K562 (cell line): ENCODE measurements at regions not wholly inside any gene's neighbourhood (a gene's known extent, or its start where the extent isn't known, plus 50 kb on each side); places are given as distances from the start of the nearest gene placed in this dataset.

Experiments used
- ATAC-seq: fragments of 200-7000 bp; cut with Tn5 transposase; 3 replicates; pipeline ENCODE4 v1.9.1; 2020; ENCODE audit warnings: moderate library complexity
- BruUV-seq: library from RNA; stranded (reverse); fragments of 400-500 nt; replicated peaks from 2 replicates; lab custom pipeline; 2021; lab: Mats Ljungman, UMichigan
- CTCF ChIA-PET: fragments of 300-600 bp; formaldehyde crosslinking; extraction: SDS; loops from one replicate; lab custom pipeline; 2021; ENCODE audit warnings: low intra/inter-chr PET ratio; lab: Yijun Ruan, JAX
- POLR2A ChIA-PET: fragments of 300-600, 350-650 bp; sonication (Branson Sonifier 250); formaldehyde crosslinking; extraction: SDS; loops from one replicate; lab custom pipeline; 2021; ENCODE audit warnings: antibody characterized with exemption, inconsistent platforms; lab: Yijun Ruan, JAX
- DNase-seq, 4 experiments: peaks; one replicate each; pipeline versions ENCODE4 v3.0.0 to v3.0.0-alpha.2; 2011 to 2018; ENCODE audit warnings: low spot score in 3 of 4, mixed read lengths in 3 of 4; ENCODE audit errors: extremely low read depth in 1 of 4
- FAIRE-seq: peaks from 2 replicates; lab custom pipeline; 2011; peaks lifted over from hg19 to GRCh38; lab: Jason Lieb, UNC
- H2AFZ ChIP-seq: 2 replicates; pipeline ENCODE4 v1.6.0; 2011; ENCODE audit warnings: low read depth, low read length, control low read depth, inconsistent platforms
- H3K27ac ChIP-seq: fragments of 200-600 bp; 3 replicates; pipeline ENCODE4 v1.8.0; 2011; ENCODE audit warnings: low read depth, mild to moderate bottlenecking, control low read depth, inconsistent platforms, low read length, moderate library complexity, mixed read lengths; ENCODE audit errors: extremely low read depth
- H3K27me3 ChIP-seq, 2 experiments: fragments of 300-600 bp in 1 of 2; 2 replicates in 1 of 2; 3 replicates in 1 of 2; pipeline versions ENCODE4 v1.6.0 to v1.8.0; 2011; ENCODE audit warnings: inconsistent platforms in 2 of 2, low read length in 2 of 2, mild to moderate bottlenecking in 1 of 2, mixed read lengths in 1 of 2, moderate library complexity in 1 of 2; ENCODE audit not compliant: control insufficient read depth in 2 of 2, insufficient read depth in 2 of 2
- H3K36me3 ChIP-seq: fragments of 300-600 bp; 3 replicates; pipeline ENCODE4 v1.8.0; 2011; ENCODE audit warnings: mild to moderate bottlenecking, low read length, inconsistent platforms; ENCODE audit not compliant: control insufficient read depth, insufficient read depth
- H3K4me1 ChIP-seq, 2 experiments: fragments of 200-600 bp in 1 of 2; replicated peaks in 1 of 2; 2 replicates in 1 of 2; 3 replicates in 1 of 2; pipeline versions ENCODE4 v1.5.1 to v1.8.0; 2011; ENCODE audit warnings: inconsistent platforms in 2 of 2, low read length in 2 of 2, mild to moderate bottlenecking in 1 of 2, mixed read lengths in 1 of 2, moderate library complexity in 1 of 2; ENCODE audit not compliant: control insufficient read depth in 2 of 2, insufficient read depth in 2 of 2
- H3K4me2 ChIP-seq: 2 replicates; pipeline ENCODE4 v1.6.1; 2011; ENCODE audit warnings: low read length, control low read depth, inconsistent platforms, mixed read lengths; ENCODE audit not compliant: insufficient read depth
- H3K4me3 ChIP-seq: fragments of 200-600 bp; sonication (generic), shearing (Covaris generic); 2 replicates; pipeline ENCODE4 v1.5.1; 2016; ENCODE audit warnings: control low read depth, inconsistent platforms
- H3K79me2 ChIP-seq: fragments of 200-600 bp; 3 replicates; pipeline ENCODE4 v1.8.0; 2011; ENCODE audit warnings: low read length, inconsistent platforms; ENCODE audit not compliant: control insufficient read depth, insufficient read depth
- H3K9ac ChIP-seq, 2 experiments: 2 replicates each; pipeline versions ENCODE4 v1.6.0 to v1.6.1; 2011; ENCODE audit warnings: low read depth in 2 of 2, low read length in 2 of 2, control low read depth in 1 of 2, inconsistent platforms in 1 of 2, mild to moderate bottlenecking in 1 of 2, mixed read lengths in 1 of 2; ENCODE audit not compliant: insufficient read depth in 1 of 2
- H3K9me1 ChIP-seq: one replicate; pipeline ENCODE4 v1.6.0; 2011; ENCODE audit warnings: inconsistent platforms, mild to moderate bottlenecking, low read length, moderate library complexity; ENCODE audit not compliant: control insufficient read depth, insufficient read depth
- H3K9me3 ChIP-seq: replicated peaks from 2 replicates; pipeline ENCODE4 v1.5.1; 2011; ENCODE audit warnings: low read depth, low read length, inconsistent platforms; ENCODE audit not compliant: control insufficient read depth, insufficient read depth
- H4K20me1 ChIP-seq: replicated peaks from 2 replicates; pipeline ENCODE4 v1.6.1; 2011; ENCODE audit warnings: low read length, inconsistent platforms, mixed read lengths; ENCODE audit not compliant: control insufficient read depth, insufficient read depth
- HMG20B ChIP-seq: fragments of 250-450 bp; sonication (Bioruptor Pico); IDR thresholded peaks from 2 replicates; pipeline ENCODE4 v1.5.0; 2021; ENCODE audit warnings: mild to moderate bottlenecking
- NFXL1 ChIP-seq: fragments of 450-650 bp; formaldehyde crosslinking; IDR thresholded peaks from 2 replicates; pipeline ENCODE4 v1.4.0; 2021; ENCODE audit warnings: mild to moderate bottlenecking
- SMAD4 ChIP-seq: fragments of 250-450 bp; sonication (Bioruptor Pico); conservative IDR thresholded peaks from 2 replicates; pipeline ENCODE4 v1.8.0; 2021; ENCODE audit warnings: inconsistent platforms, mild to moderate bottlenecking, moderate library complexity
- ZNF24 ChIP-seq: fragments of 450-650 bp; IDR thresholded peaks from 2 replicates; pipeline ENCODE4 v1.6.1; 2016
- WGBS: fragments of 100-300 bp; shearing (Covaris generic); methylation state at CpG from one replicate; pipeline ENCODE4 v1.1.6; 2016; ENCODE audit warnings: low coverage, mixed read lengths; ENCODE audit not compliant: insufficient coverage; ENCODE audit errors: missing lambda C conversion rate; 5-methylcytosine and 5-hydroxymethylcytosine counted together
- in situ Hi-C: fragments of 300-500 bp; cut with MboI; formaldehyde crosslinking; loops from 4 replicates; pipeline ENCODE4 v1.15.0; 2018; ENCODE audit warnings: inconsistent platforms, mixed read lengths
- intact Hi-C: fragments of 100-400 bp; cut with micrococcal nuclease; formaldehyde crosslinking; loops from 2 replicates; pipeline ENCODE4 v1.14.2; 2022
- TF ChIP-seq, protein P1 (sequence below): fragments of 450-650 bp; formaldehyde crosslinking; IDR thresholded peaks from 2 replicates; pipeline ENCODE4 v1.4.0; 2020; ENCODE audit warnings: mild to moderate bottlenecking, moderate library complexity
- TF ChIP-seq, protein P2 (sequence below): sonication (generic); formaldehyde crosslinking; IDR thresholded peaks from 2 replicates; pipeline ENCODE4 v1.8.0; 2022; ENCODE audit warnings: missing genetic modification reagents, mild to moderate bottlenecking, borderline replicate concordance

DNA sequence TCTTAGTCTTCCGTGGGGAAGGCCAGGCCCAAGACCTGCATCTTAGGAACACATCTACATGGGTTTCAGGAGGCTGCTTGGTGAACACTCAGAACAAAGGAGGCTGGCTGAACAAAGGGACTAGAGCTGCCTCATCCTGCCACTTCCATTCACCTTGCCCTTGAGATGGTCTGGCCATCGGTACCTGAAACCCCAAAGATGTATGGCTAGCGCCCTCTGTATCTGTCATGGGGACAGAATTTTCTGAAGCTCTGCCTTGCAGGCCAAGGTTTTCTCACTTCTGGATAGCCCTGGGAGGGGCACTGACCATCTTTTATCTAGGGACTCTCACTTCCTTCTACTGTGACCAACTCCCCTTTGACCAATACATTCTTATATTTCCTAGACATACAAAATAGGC lies 55.4 kb upstream of the GRIK3 start:
- H3K79me2 ChIP-seq = no peaks in the 10 kb centered on the region
- DNase-seq (no peak), ATAC-seq (no peak), FAIRE-seq (no peak)
- intact Hi-C loops = loop anchor here (10.0 kb wide), 2 partner anchors 235 to 345 kb away; no protein-coding TSS in a partner anchor
- H3K9ac ChIP-seq = no peak overlapping the region
- H3K36me3 ChIP-seq = no peaks in the 10 kb centered on the region
- H4K20me1 ChIP-seq = no peaks in the 10 kb centered on the region; the same call in 1 of the 2 replicates
- ChIA-PET POLR2A (no interaction called here), CTCF (no interaction called here)
- no peak overlapping the region for H3K4me3 ChIP-seq
- in situ Hi-C loops = no loop called here
- H3K9me1 ChIP-seq = no peaks in the 10 kb centered on the region
- H3K9me3 ChIP-seq = no peaks in the 10 kb centered on the region
- no peak overlapping the region for H3K4me2 ChIP-seq
- H3K27me3 ChIP-seq = no peaks in the 10 kb centered on the region
- WGBS = 0% methylated on average over 3 of the region's 3 CpGs
- no TSS peak for BruUV-seq
- TF ChIP-seq SMAD4 (CRISPR knock-in tag) (no peak), ZNF24 (no peak), HMG20B (CRISPR knock-in tag) (no peak), NFXL1 (CRISPR knock-in tag) (no peak)
- TF ChIP-seq, protein P1, sequence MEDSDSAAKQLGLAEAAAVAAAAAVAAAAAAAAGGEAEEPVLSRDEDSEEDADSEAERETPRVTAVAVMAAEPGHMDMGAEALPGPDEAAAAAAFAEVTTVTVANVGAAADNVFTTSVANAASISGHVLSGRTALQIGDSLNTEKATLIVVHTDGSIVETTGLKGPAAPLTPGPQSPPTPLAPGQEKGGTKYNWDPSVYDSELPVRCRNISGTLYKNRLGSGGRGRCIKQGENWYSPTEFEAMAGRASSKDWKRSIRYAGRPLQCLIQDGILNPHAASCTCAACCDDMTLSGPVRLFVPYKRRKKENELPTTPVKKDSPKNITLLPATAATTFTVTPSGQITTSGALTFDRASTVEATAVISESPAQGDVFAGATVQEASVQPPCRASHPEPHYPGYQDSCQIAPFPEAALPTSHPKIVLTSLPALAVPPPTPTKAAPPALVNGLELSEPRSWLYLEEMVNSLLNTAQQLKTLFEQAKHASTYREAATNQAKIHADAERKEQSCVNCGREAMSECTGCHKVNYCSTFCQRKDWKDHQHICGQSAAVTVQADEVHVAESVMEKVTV = no peak
- TF ChIP-seq, protein P2, sequence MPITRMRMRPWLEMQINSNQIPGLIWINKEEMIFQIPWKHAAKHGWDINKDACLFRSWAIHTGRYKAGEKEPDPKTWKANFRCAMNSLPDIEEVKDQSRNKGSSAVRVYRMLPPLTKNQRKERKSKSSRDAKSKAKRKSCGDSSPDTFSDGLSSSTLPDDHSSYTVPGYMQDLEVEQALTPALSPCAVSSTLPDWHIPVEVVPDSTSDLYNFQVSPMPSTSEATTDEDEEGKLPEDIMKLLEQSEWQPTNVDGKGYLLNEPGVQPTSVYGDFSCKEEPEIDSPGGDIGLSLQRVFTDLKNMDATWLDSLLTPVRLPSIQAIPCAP = no peak
- H3K27ac ChIP-seq = no peak overlapping the region
- no peaks in the 10 kb centered on the region for H3K4me1 ChIP-seq
- no peak overlapping the region for H2AFZ ChIP-seq
